ENCODE measurements at regions not wholly inside any gene's neighbourhood (a gene's known extent, or its start where the extent isn't known, plus 50 kb on each side); places are given as distances from the start of the nearest gene placed in this dataset.

- TF ChIP-seq EZH2 (IDR thresholded peaks at IDR 0.05; ENCODE audit: low read depth, unreplicated experiment) (no peak), POLR2AphosphoS5 (IDR thresholded peaks at IDR 0.05; ENCODE audit: low read depth) (no peak), ZNF114 (CRISPR knock-in tag; IDR thresholded peaks at IDR 0.05) (no peak), JUNB (IDR thresholded peaks at IDR 0.05; ENCODE audit: unreplicated experiment) (no peak)
- TF ChIP-seq, protein P1, sequence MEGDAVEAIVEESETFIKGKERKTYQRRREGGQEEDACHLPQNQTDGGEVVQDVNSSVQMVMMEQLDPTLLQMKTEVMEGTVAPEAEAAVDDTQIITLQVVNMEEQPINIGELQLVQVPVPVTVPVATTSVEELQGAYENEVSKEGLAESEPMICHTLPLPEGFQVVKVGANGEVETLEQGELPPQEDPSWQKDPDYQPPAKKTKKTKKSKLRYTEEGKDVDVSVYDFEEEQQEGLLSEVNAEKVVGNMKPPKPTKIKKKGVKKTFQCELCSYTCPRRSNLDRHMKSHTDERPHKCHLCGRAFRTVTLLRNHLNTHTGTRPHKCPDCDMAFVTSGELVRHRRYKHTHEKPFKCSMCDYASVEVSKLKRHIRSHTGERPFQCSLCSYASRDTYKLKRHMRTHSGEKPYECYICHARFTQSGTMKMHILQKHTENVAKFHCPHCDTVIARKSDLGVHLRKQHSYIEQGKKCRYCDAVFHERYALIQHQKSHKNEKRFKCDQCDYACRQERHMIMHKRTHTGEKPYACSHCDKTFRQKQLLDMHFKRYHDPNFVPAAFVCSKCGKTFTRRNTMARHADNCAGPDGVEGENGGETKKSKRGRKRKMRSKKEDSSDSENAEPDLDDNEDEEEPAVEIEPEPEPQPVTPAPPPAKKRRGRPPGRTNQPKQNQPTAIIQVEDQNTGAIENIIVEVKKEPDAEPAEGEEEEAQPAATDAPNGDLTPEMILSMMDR (conservative IDR thresholded peaks at IDR 0.05; ENCODE audit: low read depth in 2 of 2), result no peak
Observed at GRCh38 chr7:12138421-12138820, 72.7 kb upstream of the TMEM106B start.
